GM19351 (cell line): ENCODE measurements at regions not wholly inside any gene's neighbourhood (a gene's known extent, or its start where the extent isn't known, plus 50 kb on each side); places are given as distances from the start of the nearest gene placed in this dataset.

ENCODE experiments used
- ATAC-seq: cut with Tn5 transposase; IDR thresholded peaks from one replicate; pipeline ENCODE4 v1.9.1; 2021; ENCODE audit warnings: mild to moderate bottlenecking, moderate library complexity; ENCODE audit not compliant: unreplicated experiment

- ATAC-seq = no peak
Measured at GRCh38 chr7:47007471-47007870, 574.4 kb downstream of the TNS3 start.

- no peak for ATAC-seq
Measured at GRCh38 chr7:47000561-47000960, 581.4 kb downstream of the TNS3 start.

- ATAC-seq = no peak
Measured at GRCh38 chr7:46999866-47000265, 582.0 kb downstream of the TNS3 start.

GRCh38 chr7:46996972-46997371, 584.9 kb downstream of the TNS3 start:
- ATAC-seq = no peak

DNA sequence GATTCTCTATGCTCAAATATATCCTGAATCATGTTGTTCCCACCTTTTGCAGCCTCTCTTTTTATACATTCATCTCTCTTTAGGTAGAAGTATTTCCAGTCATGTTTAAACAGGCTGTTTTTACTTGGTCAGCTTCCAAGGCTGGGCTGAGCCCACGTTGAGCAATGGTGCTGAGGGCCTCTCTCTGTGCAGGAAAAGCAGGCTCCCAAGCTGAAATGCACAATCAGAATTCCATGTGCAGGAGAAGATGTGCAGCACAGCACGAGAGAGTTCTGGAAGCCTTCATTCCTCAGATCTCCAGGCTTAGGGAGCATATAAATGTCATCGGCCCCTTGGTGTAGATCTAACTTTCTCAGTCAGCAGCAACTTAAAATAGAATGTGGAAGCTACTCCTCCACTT, 588.5 kb downstream of the TNS3 start:
- no peak for ATAC-seq

DNA sequence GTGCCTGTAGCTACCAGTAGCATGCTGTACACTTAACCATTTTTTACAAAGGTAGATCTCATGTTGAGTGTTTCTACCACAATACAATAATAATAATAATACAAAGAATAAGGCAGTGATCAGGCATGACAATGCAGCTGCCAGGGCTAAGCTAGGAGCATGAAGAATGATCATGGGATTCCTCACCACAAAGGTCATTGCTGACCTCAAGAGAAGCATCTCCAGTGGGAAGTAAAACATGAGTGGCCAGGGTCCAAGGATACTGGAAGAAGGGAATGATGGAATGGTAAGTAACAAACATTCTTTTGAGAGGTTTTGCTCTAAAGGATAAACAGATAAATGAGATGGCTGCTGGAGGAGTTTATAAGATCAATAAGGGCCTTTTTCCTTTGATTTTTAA, 591.1 kb downstream of the TNS3 start:
- no peak for ATAC-seq

DNA sequence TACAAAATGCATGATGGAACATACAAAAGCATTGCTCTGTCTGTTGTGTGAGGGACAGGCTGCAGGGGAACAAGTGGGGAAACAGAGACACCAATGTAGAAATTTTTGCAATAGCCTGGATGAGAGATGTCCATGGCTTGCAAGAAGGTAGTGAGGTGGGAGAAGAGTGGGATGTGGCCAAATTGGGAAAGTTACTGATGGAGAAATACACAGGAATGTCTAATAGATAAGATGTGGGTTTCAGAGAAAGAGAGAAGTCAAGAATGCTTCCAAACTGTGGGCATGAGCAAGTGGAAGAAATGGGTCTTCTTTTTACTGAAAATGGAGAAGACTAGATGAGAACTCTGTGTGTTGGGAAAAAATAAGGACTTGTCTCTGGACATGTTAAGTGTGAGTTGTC, 592.7 kb downstream of the TNS3 start:
- no peak for ATAC-seq

DNA sequence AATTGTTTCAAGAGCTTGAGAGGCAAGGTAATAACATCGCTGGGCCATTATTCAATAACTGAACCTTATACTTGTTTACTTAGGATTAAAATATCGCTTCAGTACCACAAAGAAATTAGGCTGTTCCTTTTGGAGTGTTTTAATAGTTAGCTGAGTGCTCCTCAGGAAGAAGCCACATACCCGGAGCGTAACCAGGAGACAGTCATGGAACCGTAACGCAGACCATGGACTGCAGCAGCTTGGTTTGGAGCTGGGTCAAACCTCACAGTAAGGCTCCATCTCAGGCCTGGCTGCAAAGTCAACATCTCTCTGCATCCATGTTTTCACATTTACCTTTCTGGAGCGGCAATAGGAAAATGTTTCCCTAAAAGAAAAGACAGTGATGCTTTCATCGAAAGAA, 599.0 kb downstream of the TNS3 start:
- no peak for ATAC-seq

DNA sequence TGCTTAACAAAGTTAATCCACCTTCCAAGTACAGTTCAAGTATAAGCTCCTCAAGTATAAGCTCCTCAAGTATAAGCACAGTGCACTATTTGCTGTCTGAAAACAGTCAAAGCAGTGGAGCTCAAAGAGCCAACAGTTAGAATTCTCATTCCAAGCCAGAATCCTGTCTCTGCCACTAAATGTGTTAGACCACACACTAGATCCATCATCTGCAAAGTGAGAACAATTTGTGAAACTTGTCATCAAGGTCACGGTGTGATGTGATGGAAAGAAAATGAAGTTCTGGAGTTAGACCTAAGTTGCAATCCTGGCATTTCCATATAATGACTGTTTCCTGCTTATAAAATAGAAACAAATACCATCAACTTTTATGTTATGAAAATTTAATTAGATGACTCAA, 602.5 kb downstream of the TNS3 start:
- no peak for ATAC-seq

DNA sequence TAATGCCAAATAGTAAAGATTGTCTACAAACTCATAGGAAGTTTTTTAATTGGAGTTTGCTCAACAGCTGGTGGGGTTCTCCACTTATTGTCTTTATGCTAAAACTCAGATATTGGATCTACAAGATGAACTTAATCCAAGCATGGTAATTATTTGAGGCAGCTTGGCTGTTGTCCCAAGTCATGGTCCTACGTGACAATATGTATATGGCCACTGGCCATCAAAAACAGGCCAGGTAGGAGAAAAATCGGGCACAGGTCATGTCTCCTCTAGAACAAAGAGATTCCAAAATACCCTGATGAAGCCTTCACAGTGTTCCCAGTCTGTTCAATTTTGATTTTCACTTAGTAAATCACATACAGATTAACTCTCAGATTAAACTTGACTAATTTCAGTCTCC, 606.4 kb downstream of the TNS3 start:
- no peak for ATAC-seq

- ATAC-seq = no peak
Measured at GRCh38 chr7:46972205-46972604, 609.7 kb downstream of the TNS3 start.

- ATAC-seq = no peak
Measured at GRCh38 chr7:46970476-46970875, 611.4 kb downstream of the TNS3 start.

- ATAC-seq = no peak
Measured at GRCh38 chr7:46970131-46970430, 611.8 kb downstream of the TNS3 start.

- ATAC-seq = no peak
Measured at GRCh38 chr7:46969303-46970130, 612.4 kb downstream of the TNS3 start.

GRCh38 chr7:46968003-46968402, 613.9 kb downstream of the TNS3 start:
- ATAC-seq = no peak

- no peak for ATAC-seq
Measured at GRCh38 chr7:46963719-46964118, 618.2 kb downstream of the TNS3 start.

- ATAC-seq = no peak
Measured at GRCh38 chr7:46960970-46961369, 620.9 kb downstream of the TNS3 start.

DNA sequence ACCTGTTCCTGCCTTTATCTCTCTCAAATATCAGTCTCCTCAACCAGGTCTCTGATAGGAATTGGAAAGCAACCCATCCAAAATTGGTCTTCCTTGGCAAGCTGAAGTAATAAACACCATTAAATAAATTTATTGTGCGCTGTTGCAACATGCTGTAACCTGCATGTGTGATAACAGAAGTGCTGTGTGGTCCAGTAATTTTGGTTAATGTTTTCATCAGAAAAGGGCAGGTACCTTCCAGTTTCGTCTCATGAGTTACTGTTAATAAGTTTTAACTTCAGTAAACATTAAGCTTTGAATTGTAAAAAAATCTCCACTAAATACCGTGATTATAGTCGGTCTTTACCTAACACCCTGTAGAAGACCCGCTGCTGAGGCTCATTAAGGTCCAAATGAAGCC, 624.7 kb downstream of the TNS3 start:
- no peak for ATAC-seq

GRCh38 chr7:46955531-46955930, 626.4 kb downstream of the TNS3 start:
- ATAC-seq = no peak

DNA sequence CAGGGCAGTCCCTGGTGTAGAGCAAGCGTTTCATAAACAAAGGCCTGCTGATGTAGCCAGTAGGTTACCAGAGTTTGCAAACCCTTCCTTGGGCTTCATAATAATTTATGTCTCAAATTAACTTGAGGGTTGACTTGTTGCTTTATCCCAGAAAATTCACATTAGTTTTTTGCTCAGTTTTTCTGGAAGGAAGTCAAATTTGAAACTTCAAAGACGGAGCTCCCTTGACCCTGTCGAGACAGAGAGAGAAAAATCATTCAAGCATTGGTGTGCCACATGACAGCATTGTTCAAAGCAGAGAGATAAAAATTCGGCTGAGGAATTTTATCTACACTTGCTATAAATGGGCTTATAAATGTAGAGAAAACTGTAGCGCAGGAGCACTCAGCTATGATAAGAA, 627.7 kb downstream of the TNS3 start:
- ATAC-seq = no peak

GRCh38 chr7:46953008-46953407, 628.9 kb downstream of the TNS3 start:
- no peak for ATAC-seq

- ATAC-seq = no peak
Measured at GRCh38 chr7:46949270-46949931, 632.5 kb downstream of the TNS3 start.

GRCh38 chr7:46948716-46949115, 633.2 kb downstream of the TNS3 start:
- no peak for ATAC-seq
